Superior temporal gyrus (tissue), 1 donor: ENCODE measurements at regions not wholly inside any gene's neighbourhood (a gene's known extent, or its start where the extent isn't known, plus 50 kb on each side); places are given as distances from the start of the nearest gene placed in this dataset.

Experiments used
- DNase-seq: peaks from one replicate; pipeline ENCODE4 v3.0.0-alpha.2; 2016; ENCODE audit errors: extremely low spot score

DNA sequence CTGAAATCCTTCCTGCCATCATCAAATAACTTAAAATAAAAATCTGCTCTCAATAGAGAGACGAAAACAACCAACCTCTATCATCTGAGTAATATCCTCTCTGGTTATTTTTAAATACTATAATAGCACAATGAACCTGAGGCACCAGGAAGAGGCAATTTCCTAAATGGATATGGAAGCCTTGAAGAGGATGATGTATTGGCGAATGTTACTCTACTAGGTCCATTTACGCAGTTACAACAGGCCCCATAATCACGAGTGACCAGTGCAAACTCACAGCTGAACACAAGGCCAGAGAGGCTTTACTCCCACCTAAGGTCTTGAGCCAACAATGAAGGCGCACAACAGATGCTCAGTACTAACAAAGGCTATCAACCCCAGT is 678.8 kb upstream of the NR3C2 start:
- no peak for DNase-seq

DNA sequence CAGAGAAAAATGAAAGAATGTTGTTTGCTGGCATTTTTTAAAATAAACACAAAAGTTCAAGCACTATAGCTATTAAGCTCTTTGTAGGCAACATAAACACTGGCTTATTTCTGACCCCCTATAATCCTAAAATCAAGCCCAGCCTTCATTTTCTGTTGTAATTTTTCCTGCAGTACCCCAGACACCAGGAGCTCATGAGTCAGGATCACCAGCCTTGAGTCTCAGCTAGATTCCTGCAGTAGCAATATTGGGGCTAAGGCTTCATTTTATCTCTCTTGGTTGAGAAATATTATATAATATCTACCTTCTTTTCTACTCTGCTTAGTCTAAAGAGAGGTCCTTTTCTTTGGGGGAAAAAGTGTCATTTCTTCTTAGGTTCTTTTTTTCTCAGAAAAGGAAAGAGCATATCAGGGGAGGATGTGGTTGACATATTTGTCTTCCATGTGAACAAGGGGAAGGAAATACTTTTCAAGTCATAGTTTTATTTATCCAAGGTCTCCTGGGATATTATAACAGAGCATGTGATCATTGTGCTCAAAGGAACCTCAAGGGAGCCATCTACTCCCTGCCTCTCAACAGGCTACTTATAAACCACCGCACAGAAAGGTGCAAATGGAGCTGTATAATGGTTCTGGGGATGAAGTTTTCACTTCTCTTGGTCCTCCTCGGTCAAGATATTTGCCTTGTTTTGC is 678.3 kb upstream of the NR3C2 start:
- no peak for DNase-seq

DNA sequence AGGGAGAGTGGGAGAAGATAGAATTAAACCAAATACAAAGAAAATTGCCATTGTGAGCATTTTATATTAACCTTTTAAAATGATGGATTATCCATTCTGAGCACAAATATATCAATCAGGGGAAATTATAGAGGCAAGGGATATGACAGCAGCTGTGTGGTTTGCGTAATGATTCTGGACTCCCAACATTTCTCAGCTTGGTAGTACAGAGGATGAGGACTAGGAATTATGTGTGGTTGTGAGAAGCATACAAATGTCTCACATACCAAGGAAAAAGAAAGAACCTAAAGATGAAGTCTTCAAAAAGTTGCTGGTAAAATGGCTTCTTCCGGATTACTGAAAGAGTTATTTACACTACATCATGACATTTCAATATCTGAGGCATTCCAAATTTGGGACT is 674.6 kb upstream of the NR3C2 start:
- DNase-seq: no peak

DNA sequence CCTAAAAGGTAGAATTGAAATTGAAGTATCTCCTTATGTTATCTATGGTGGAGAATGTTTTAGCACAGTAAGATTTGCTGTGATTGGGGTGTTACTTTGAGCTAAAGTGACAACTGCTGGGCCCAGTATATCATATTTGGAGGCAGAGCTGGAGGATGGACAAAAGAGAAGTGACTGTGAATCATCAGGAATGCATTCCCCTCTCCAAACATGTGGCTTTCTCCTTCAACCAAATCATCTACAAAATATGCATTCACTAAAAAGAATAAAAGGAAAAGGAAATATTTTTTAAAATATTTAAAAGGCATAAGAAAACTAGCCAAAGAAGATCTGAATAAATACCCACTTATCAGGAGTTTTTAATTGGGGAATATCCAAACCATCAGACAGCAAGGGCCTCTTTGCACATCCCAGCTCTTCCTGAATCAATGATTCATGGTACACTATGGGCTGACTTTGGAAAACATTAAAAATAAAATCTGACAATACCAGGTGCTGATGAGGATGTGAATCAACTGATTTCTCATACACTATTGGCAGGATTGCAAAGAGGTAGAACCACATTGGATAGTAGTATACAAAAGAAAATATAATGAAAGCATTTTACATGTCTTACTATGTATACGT is 671.7 kb upstream of the NR3C2 start:
- DNase-seq: no peak

DNA sequence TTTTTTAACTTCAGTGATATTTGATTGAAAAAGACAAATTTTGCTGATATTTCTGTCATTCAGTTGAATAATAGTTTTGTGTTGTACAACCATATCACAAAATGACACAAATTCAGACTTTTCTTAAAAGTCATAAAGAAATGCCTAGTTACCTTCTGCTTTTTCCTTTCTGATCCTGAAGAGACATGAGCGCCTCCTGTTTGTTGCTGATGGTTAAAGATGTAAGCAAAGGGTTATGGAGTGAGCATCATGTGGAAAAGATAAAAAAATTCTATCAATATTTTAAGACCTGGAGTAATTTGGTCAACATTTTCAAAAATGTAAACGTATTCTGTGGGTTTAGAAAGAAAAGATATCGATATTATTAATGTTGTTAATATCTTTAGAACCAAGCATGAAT is 669.9 kb upstream of the NR3C2 start:
- DNase-seq: no peak

DNA sequence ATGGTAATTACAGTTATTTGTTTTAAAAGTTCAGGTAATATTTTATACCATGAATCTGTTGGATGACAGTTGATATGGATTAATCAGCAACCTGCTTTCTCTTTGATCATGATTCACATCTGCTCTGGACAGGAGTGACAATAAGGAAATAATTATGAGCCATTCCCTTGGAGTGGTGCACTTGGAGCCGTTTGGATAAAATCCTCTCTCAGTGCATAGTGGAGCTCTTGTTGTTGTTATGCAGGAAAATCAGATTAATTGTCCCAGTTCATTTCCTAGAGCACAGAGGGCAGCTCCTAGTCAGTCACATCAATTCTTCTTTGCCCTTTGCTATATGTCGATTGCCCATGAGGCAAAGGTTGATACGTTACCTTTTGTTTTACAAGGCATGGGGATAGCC is 668.3 kb upstream of the NR3C2 start:
- DNase-seq: no peak

DNA sequence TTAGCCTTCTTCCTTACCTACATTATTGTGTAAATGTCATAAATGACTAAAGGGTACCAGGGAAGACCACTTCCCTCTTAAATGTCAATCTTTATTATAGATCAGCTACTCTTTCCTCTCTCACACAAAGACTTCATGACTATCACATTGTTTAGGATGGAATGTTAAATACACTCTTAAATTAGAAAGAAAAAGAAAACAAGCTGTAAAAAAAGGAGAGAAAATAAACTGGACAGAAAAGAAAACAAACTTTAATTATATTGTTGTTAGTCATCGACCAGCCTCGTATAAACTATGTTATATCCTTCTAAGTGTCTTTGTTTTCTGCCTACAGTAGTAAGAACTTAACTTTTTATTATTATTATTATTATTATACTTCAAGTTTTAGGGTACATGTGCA is 666.4 kb upstream of the NR3C2 start:
- no peak for DNase-seq

DNA sequence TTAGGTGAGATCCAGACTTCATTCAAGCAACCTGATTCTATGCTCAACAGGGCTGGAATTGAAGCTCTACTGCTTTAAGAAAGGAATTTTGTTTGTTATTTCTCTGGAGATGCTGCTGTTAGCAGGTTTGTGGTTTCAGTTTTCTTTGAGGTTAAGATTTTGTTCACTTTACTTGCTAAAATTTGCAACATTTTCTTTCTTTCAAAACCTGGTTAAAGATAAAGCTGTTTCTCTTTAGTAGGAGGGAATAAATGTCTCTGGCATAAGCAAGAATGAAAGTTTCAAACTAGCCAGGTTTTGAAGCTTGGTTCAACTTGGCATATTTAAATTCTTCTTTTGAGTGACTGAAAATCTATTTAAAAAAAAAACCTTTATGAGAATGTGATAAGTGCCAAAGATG is 660.6 kb upstream of the NR3C2 start:
- DNase-seq: no peak

DNA sequence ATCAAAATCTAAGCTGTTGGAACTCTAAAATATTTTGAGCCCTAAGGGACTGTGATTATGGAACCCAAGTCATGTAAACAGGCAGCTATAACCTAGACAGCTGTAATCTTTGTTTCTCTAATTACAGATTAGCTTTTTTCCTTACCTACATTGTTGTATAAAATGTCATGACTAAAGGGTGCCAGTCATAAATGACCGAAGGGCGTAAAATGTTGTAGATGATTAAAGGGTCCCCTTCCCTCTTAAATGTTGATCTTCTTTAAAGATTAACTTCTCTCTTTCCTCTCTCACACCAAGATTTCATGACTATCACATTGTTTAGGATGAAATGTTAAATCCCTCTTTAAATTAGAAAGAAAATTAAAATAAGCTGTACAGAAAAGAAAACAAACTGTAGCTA is 659.4 kb upstream of the NR3C2 start:
- DNase-seq: no peak

DNA sequence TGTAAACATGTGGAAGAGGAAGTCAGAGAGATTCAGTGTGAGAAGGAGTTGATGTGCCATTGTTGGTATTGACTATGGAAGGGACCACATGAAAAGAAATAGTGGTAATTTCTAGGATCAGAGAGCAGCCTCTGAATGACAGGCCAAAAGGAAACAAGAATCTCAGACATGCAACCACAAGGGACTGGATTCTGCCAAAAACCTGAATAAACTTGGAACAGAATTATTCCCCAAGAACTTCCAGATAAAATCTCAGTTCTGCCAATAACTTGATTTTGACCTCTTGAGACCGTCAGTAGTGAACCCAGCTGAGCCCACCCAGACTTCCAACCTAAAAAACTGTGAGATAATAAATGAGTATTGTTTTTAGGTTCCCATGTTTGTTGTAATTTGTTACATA is 653.6 kb upstream of the NR3C2 start:
- DNase-seq: no peak

DNA sequence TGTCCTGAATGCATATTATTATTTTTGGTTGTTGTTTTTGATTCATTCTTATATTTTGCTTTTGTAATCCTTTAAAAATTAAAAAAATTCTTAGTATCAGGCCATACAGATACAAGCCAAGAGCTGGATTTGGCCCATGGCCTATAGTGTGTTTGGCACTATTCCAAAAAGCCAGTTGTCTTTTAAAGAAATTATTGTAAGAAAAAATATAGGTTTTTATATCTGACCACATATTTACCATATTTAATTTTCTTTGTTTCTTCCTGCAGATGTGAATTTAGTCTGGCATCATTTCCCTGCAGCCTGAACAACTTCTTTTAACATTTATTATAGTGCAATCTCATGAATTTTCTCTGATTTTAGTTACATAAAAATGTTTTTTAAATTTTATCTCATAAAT is 652.8 kb upstream of the NR3C2 start:
- no peak for DNase-seq

DNA sequence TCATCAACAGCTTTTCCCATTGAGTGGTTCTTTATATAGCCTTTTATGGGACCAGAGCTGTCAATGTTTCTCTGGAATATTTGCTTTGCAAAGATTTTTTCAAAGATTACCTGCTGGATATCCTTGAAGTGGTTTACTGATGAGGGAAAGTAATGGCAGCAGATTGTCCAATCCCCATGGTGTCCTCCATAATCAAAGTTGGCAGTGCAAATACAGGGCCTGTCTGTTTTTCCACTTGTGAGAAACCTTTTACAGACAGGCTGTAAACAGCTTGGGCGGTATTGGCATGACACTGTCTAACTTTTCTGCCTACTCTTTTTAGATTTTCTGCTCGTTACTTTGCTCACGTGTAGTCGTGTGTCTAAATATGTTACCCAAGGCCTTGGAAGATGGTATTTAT is 641.9 kb upstream of the NR3C2 start:
- DNase-seq: no peak

DNA sequence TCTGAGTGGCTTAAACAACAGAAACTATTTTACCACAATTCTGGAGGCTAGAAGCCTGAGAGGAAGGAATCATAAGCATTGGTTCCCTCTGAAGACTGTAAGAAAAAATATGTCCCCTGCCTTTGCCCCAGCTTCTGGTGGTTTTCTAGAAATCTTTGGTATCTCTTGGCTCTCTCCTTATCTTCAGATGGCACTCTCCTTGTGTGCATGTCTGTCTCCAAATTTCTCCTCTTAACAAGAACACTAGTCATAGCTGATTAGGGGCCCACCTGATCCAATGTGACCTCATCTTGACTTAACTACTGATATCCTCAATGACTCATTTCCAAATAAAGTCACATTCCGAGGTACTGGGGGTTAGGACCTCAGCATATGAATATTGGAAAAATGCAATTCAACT is 635.0 kb upstream of the NR3C2 start:
- no peak for DNase-seq

DNA sequence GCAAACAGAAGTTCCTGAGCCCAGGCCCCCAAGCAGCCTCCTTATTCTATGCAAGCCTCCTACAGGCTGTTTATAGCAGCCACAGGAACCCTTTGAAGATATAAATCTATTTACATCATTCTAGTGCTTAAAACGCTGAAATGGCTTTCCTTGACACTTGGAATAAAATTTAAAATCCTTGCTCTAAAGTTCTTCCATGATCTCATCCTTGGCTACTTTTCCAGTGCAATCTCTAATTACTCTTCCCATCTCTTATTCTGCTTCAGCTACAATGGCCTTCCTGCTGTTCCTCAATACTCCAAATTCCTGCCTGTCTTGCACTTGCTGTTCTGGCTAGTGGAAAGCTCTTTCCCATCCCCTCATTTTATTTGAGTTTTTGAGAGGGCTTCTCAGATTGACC is 634.2 kb upstream of the NR3C2 start:
- no peak for DNase-seq

DNA sequence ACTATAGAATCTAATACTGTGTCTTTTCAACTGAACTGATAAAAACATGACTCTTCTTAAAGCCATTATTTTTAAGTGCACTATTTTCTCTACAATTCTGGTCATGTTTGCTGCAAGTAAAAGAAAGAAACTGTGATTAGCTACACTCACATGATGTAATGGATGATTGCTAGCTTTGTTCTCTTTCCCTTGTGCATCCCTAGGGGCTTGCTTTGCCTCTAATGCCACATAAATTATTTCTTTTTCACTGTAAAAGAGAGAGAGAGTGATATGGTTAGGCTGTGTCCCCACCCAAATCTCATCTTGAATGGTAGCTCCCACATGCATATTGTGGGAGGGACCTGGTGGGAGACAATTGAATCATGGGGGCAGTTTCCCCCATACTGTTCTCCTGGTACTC is 630.2 kb upstream of the NR3C2 start:
- DNase-seq: no peak

DNA sequence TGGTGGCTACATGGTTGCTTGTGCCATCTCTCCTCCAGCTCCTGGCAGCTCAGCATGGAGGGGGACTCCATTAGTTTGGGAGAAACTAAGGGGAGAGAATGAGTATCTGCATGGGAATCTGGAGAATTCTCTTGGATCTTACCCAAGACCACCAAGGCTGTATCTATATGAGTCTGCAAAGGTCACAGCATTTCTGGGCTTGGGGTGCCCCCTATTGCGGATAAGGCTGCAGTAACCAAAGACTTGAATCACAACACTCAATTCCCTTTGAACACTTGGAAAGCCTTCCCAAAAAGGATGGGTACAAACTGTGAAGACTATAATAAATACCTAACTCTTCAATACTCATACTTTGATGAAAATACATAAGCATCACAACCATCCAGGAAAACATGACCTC is 623.5 kb upstream of the NR3C2 start:
- DNase-seq: no peak

DNA sequence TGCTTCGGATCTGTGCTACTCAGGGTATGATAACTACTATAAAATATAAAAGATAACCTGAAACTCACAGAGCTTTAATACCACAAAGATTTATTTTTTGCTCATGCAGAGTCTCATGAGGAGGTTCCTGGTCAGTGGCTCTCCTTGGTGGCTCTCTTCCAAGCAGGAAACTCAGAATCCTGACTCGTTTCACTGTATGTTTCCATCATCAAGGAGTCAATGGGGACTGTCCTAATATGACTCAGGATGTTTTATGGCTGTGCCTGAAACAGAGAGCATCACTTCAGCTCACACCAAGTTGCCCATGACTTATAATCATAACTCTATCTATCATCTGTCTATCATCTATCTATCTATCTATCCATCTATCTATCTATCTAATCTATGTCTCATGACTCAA is 620.8 kb upstream of the NR3C2 start:
- no peak for DNase-seq

DNA sequence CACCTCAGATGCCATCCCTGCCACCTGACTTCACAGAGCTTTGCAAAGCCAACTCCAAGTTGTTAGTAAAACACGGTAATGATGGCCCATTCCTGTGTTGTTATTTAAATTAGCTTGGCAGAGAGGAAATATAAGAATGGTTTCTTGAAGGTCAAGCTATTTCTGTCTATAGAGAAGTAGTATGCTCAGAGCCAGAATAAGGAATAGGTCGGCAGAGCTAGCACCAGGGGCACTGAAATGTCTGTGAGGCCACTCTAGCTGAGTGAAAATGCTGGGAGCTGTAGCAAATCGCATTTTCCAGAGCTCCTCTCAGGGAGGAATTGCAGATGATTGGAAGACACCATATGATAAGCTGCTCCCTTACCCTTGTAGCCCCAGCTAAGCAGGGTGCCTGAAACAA is 615.4 kb upstream of the NR3C2 start:
- no peak for DNase-seq

DNA sequence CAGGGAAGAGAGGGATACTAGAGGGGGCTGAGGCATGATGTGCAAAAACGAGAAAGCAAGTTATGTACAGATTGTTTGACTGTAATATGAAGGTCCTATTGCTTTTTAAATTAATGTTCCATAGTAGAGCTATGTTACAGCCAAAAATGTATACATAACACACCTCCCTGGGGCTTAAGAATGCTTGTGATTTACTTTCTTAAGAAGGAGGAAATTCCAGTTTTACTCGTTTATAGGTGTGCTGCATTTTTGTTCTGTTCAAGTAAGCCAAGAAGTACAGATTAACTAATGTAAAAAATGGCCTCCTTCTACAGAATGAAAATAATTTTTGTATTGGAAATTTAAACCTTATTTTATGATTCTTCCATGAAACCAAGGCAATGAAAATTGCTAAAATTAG is 614.4 kb upstream of the NR3C2 start:
- DNase-seq: no peak

DNA sequence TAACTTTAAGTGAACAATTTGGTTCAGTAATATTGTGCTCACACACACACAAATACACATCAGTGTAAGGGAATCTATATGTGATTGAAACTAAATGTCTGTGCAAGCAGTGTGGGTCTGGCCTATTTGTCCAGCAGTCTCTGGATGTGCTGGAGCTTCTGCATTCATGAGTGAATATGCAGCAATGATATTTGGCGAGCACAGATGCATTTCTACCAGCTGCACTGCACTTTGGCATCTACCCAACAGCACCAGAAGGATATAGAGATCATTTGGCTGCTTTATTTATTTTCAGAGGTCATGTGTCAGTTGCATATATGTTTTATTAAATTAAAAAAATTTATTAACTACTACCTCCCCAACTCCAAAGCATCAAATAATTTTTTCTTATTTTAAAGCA is 613.4 kb upstream of the NR3C2 start:
- no peak for DNase-seq

DNA sequence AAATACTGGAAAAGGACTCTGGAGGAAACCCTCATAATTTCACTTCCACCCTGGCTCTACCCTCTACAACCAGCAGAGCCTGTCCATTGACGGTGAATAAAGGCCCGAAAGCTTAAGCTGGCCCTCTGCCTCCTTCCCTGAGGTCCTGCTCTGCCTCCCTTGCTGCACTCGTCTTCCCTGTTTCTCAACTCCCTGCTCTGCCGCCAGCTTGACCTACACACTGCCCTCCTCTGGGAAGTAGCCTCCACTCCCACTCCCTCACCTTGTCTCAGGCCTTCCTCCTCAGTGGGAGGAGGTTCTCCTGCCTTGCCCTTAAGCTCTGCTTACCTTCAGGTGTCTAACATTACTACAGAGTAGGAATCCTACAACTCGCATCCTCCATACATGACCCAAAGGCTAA is 608.6 kb upstream of the NR3C2 start:
- no peak for DNase-seq

DNA sequence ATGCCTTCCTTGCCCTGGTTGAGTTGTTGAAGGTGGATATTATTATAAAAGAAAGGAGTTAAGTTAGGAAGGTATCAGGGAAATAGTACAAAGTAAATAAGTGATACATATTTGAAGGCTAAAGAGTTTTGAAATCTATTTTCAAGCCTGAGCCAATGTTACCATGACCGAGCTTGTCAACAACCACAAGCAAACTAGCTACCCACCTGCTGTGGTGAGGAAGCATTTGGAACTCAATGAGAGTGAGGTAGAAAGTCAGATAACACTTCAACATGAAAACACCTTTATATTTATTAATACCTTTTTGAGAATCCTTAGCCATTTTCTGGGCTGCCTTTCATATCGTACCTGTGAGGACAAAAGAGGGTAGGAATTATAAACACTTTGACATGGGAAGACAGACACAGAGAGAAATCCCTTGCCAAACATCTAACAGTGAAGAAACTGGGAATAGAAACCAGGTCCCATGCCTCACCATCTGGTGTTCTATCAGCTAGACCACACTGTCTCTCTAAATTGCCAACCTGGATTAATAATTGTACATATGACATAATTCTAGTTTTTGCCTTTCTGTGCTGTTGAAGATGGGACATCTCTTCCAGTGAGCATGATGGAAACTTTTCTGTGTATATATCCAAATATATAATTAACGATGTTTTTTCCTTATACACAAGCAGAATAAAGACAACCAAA is 606.4 kb upstream of the NR3C2 start:
- DNase-seq: no peak

DNA sequence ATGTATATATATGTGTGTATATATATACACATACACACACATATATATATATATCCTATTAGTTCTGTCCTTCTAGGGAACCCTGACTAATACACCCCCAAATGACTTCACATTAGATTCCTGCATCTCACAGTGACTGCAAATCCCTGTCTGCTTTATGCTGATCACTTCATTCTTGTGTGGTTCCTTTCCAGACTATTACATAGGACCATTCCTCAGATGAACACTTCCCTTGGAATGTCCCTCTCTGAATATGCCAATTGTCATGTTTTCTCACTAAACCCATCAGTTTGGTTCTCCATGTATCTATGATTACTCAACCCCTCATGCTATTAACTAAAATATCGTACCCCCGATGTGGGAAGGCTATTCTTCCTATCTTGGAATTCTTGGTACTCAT is 605.2 kb upstream of the NR3C2 start:
- no peak for DNase-seq

DNA sequence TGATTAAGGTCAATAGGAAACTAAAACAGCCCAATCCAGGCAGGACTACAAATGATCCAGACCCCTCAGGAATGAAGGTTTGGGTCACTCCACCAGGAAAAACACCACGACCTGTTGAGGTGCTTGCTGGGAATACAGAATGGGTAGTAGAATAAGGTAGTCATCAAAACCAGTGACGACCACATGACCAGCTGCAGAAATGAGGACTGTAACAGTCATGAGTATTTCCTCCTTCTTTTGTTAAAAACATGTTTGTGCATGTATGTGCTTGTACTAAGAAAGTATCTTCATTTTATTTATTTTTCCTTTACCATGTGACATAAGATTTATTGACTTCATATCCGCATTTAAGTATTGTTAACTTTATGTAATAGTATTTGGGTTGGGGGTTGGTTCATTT is 603.5 kb upstream of the NR3C2 start:
- DNase-seq: no peak
